Tibial artery (tissue), 4 donors: ENCODE measurements at regions not wholly inside any gene's neighbourhood (a gene's known extent, or its start where the extent isn't known, plus 50 kb on each side); places are given as distances from the start of the nearest gene placed in this dataset.

Source experiments
- DNase-seq, 2 donors: peaks; one replicate each; pipeline ENCODE4 v3.0.0-alpha.2; 2019
- H3K27ac ChIP-seq, 2 donors: fragments of 200-600 bp; sonication (generic) in 1 of 2; 1 replicate in 1 of 2; 2 replicates in 1 of 2; pipeline ENCODE4 v1.5.1; 2018 to 2019; ENCODE audit warnings: mild to moderate bottlenecking in 1 of 2
- H3K27me3 ChIP-seq, 2 donors: fragments of 200-600 bp; sonication (generic) in 1 of 2; one replicate each; pipeline versions ENCODE4 v1.5.1 to v1.6.0; 2016 to 2019
- H3K36me3 ChIP-seq, 3 donors: fragments of 200-600 bp; sonication (generic) in 2 of 3; one replicate each; pipeline ENCODE4 v1.5.1; 2016 to 2019; ENCODE audit warnings: mild to moderate bottlenecking in 2 of 3
- H3K4me1 ChIP-seq, 4 donors: fragments of 200-600 bp; sonication (generic) in 2 of 4; 1 replicate in 3 of 4; 2 replicates in 1 of 4; pipeline ENCODE4 v1.5.1; 2016 to 2019
- H3K4me3 ChIP-seq, 2 donors: fragments of 200-600 bp; sonication (generic) in 1 of 2; 1 replicate in 1 of 2; 2 replicates in 1 of 2; pipeline ENCODE4 v1.5.1; 2018 to 2019; ENCODE audit warnings: mild to moderate bottlenecking in 2 of 2
- H3K9me3 ChIP-seq, 3 donors: fragments of 200-600 bp; sonication (generic) in 1 of 3; one replicate each; pipeline ENCODE4 v1.5.1; 2016 to 2019
- CTCF ChIP-seq, 2 experiments: fragments of 200-600 bp in 1 of 2; fragments of 450-650 bp in 1 of 2; IDR thresholded peaks; one replicate each; pipeline ENCODE4 v1.5.1; 2017 to 2019; ENCODE audit warnings: antibody characterized with exemption in 2 of 2, mild to moderate bottlenecking in 1 of 2, moderate library complexity in 1 of 2
- intact Hi-C: fragments of 100-400 bp; cut with DNase I; formaldehyde crosslinking; loops from one replicate; pipeline ENCODE4 v1.15.0; 2023; ENCODE audit warnings: low total_unique reads

GRCh38 chr17:77512062-77512946 is 371.5 kb downstream of the SEC14L1 start:
- peaks cover 0 to 12% (median 10%) of the 10 kb centered on the region in 3 donors for H3K9me3 ChIP-seq
- peaks cover 0 to 6% (median 0%) of the 10 kb centered on the region in 3 donors for H3K36me3 ChIP-seq
- no peak for TF ChIP-seq CTCF (IDR thresholded peaks at IDR 0.05)
- intact Hi-C loops, result no loop called here
- H3K4me3 ChIP-seq, result no peak overlapping the region
- H3K4me1 ChIP-seq, result no peaks in the 10 kb centered on the region
- no peaks in the 10 kb centered on the region for H3K27me3 ChIP-seq
- H3K27ac ChIP-seq, result no peak overlapping the region
- no peak for DNase-seq

- intact Hi-C loops, result no loop called here
- TF ChIP-seq CTCF (IDR thresholded peaks at IDR 0.05), result no peak
- H3K9me3 ChIP-seq, result peaks cover 0 to 12% (median 10%) of the 10 kb centered on the region in 3 donors
- H3K4me3 ChIP-seq, result no peak overlapping the region
- H3K27ac ChIP-seq, result no peak overlapping the region
- DNase-seq, result no peak
- no peaks in the 10 kb centered on the region for H3K4me1 ChIP-seq
- H3K27me3 ChIP-seq, result no peaks in the 10 kb centered on the region
- H3K36me3 ChIP-seq, result peaks cover 0 to 6% (median 0%) of the 10 kb centered on the region in 3 donors
Observed at GRCh38 chr17:77513045-77513444, 372.3 kb downstream of the SEC14L1 start.

GRCh38 chr17:77515227-77515626 is 374.5 kb downstream of the SEC14L1 start:
- Histone ChIP-seq H3K4me1 (no peaks in the 10 kb centered on the region), H3K4me3 (no peak overlapping the region), H3K27me3 (no peaks in the 10 kb centered on the region), H3K27ac (no peak overlapping the region), H3K9me3 (peaks cover 0 to 12% (median 10%) of the 10 kb centered on the region in 3 donors), H3K36me3 (peaks cover 0 to 6% (median 0%) of the 10 kb centered on the region in 3 donors)
- no peak for DNase-seq
- TF ChIP-seq CTCF (IDR thresholded peaks at IDR 0.05), result no peak
- intact Hi-C loops, result no loop called here

- Histone ChIP-seq H3K27me3 (no peaks in the 10 kb centered on the region), H3K4me1 (no peaks in the 10 kb centered on the region), H3K4me3 (no peak overlapping the region), H3K36me3 (peaks cover 0 to under 1% (median 0%) of the 10 kb centered on the region in 3 donors), H3K27ac (no peak overlapping the region), H3K9me3 (peaks cover 0 to 6% (median 4%) of the 10 kb centered on the region in 3 donors)
- DNase-seq, result peak in 1 of 2 donors; percentile 3
- intact Hi-C loops, result no loop called here
- TF ChIP-seq CTCF (IDR thresholded peaks at IDR 0.05), result no peak
Observed at GRCh38 chr17:77516902-77517301, 376.1 kb downstream of the SEC14L1 start.

GRCh38 chr17:77521076-77521475 is 380.3 kb downstream of the SEC14L1 start:
- H3K4me1 ChIP-seq, result no peaks in the 10 kb centered on the region
- no peak for TF ChIP-seq CTCF (IDR thresholded peaks at IDR 0.05)
- DNase-seq, result peak in 1 of 2 donors; percentile 33
- peaks cover 0 to under 1% of the 10 kb centered on the region in 2 donors for H3K27me3 ChIP-seq
- no peak overlapping the region for H3K27ac ChIP-seq
- intact Hi-C loops, result no loop called here
- no peaks in the 10 kb centered on the region for H3K9me3 ChIP-seq
- H3K36me3 ChIP-seq, result no peaks in the 10 kb centered on the region
- H3K4me3 ChIP-seq, result no peak overlapping the region
